ENCODE measurements at regions not wholly inside any gene's neighbourhood (a gene's known extent, or its start where the extent isn't known, plus 50 kb on each side); places are given as distances from the start of the nearest gene placed in this dataset.
A peak's percentile ranks its signal among the peaks of the same experiment; 100 is the strongest.

DNA sequence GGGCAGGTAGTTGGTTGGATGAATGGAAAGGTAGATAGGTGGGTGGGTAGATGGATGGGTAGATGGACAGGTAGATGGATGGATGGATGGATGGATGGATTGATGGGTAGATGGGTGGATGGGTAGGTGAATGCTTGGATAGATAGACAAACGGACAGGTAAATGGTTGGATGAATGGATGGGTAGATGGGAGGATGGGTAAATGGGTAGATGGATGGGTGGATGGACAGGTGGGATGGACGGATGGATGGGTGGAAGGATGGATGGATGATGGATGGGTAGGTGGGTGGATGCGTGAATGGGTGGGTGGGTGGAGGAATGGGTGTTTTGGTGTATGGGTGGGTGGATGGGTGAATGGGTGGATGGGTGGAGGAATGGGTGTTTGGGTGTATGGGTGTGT lies 50.1 kb upstream of the ASAP2 start:
- no peak for DNase-seq

DNA sequence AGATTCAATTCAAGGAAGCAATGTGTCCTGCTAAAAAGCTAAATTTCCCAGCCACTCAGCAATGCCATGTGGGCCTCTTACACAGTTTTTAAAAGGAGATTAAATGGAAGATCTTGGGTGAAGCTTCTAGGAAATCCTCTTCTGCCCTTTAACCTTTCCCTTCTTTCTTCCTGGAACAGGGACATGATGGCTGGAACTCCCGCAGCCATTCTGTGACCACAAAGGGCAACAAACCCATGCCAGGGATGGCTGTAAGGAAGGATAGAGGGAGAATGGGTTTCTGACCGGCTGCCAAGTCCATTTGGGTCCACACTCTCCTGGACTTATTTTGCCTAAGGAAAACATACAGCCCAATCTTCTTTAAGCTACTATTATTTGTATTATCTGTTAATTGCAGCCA lies 52.6 kb upstream of the ASAP2 start:
- DNase-seq, result no peak

DNA sequence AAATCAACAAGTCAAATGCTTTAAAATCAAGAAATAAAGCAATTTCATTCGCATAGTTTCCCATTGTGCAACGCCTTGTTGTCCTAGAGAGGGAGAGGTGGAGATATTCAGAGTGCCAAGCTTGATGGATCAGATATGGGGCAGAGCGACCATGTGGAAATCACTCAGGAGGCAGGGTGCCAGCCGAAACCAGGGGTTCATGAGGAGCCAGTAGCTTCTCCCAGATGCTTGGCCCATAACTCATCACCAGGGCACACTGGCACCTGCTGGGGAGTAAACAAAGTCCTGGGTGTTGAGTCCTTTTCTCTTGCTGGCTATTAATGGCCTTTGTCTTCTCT lies 53.0 kb upstream of the ASAP2 start:
- peak; percentile 26 for DNase-seq

GRCh38 chr2:9152975-9153642 lies 53.5 kb upstream of the ASAP2 start:
- DNase-seq, result peak; percentile 56

DNA sequence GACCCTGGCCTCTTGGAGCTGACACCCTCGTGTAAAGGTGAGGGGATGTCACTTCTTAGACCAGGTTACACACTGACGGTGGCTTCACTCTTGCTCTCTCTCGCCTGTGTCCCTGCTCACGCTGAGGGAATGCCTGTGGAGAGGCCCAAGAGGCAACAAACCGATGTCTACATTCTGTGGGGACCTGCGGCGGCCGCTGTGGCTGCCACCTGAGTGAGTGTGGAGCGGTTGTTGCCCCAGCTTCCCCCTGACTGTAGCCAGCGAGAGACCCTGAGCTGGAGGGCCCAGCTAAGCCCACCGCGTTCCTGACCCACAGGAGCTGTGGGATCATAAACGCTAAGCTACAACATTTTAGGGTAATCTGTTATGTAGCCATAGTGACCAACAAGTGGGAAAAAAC lies 55.7 kb upstream of the ASAP2 start:
- no peak for DNase-seq

DNA sequence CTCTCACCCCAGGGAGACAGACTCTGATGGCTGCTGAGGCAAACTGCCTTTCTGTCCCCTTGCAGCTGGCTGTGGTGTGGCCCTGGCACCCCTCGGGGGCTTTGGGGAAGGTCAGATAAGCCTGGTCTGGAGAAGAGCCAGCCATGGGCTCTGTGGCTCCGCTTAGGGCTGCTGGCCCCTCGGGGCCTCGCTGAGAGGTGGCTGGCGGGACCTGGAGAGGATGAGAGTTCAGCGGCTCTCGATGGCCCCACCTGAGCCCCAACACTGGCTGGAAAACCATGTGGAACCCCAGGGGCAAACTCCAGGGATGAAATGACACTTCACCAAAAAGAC lies 56.1 kb upstream of the ASAP2 start:
- DNase-seq, result no peak

- no peak for DNase-seq
Measured at GRCh38 chr2:9149726-9150567, 56.7 kb upstream of the ASAP2 start.

- DNase-seq, result no peak
Measured at GRCh38 chr2:9149388-9149660, 57.3 kb upstream of the ASAP2 start.

GRCh38 chr2:9146646-9147045 lies 60.0 kb upstream of the ASAP2 start:
- no peak for DNase-seq

DNA sequence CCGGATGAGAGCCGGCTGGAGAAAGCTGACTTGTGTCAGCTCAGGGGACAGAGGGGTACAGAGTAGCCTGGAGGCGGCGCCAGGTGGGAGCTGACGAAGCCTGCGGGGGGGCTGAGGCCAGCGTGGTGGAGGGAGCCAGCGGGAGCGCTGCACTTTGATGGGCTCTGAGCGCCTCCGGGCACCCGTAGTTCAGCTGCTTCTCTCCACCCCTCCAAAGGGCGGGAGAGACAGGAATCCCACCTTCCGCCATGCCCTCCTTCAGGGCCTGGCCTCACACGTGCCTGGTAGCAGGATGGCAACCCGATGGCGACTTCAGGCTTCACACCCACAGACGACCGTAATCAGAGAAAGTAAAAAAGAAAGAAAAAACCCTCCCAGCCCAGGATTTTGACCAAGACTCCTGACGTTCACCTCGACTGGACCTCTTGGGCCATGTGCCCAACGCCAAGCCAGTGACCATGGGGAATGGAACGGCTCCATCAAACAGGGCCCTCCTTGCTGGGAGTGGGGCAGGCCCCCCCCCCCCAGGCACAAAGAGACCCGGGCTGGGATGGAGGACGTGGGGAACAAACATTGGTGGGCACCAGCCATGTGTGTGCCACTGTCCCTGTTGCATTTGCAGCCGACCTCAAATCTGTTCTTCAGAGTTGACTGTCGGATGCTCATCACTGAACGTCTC lies 60.7 kb upstream of the ASAP2 start:
- DNase-seq, result no peak

DNA sequence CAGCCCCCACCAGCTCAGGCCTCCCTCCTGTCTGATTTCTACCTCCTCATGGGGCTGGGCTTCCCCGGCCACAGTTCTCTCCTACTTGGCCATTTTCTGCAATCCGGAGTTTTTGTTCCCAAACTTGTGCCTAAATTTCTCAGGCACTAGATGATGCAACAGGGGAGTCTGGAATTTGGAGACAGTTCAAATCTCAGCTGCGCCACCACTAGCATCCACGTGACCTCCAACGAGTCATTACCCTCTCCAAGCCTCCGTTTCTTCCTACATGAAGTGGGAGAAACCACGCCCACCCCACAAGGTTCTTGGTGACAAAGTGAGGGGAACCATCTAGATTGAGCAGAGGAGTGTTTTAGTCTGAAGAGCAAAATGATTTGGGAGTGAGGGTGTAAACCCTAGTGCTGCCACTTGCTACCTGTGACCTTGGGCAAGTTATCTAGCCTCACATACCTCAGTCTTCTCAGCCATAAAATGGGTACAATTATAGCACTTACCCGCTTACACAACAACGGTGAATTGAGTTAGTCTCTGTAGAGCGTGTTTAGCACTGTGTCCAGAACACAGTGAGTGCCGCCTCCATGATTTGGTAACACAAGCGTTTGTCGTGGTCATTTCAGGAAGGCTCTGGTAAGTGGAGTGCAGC lies 61.4 kb upstream of the ASAP2 start:
- DNase-seq, result no peak

DNA sequence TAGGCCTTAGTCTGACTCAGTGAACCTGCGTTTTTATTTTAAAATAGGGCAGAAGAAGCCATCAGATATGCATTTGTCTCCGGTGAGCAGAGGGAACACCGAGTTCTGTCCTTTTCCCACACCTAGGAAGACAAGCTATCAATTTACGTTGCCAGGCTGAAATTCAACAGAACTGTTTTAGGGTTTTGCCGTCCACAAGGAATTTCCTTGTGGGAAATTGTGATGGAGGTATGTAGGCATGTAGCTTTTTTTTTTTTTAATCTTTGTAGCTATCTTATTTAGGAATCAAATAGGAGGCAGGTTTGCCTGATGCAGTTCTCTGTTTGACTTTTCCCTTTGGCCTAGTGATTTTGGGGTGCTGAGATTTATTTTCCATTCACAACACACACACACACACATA lies 62.0 kb upstream of the ASAP2 start:
- no peak for DNase-seq

GRCh38 chr2:9144046-9144445 lies 62.6 kb upstream of the ASAP2 start:
- no peak for DNase-seq

- no peak for DNase-seq
Measured at GRCh38 chr2:9143264-9143815, 63.3 kb upstream of the ASAP2 start.

DNA sequence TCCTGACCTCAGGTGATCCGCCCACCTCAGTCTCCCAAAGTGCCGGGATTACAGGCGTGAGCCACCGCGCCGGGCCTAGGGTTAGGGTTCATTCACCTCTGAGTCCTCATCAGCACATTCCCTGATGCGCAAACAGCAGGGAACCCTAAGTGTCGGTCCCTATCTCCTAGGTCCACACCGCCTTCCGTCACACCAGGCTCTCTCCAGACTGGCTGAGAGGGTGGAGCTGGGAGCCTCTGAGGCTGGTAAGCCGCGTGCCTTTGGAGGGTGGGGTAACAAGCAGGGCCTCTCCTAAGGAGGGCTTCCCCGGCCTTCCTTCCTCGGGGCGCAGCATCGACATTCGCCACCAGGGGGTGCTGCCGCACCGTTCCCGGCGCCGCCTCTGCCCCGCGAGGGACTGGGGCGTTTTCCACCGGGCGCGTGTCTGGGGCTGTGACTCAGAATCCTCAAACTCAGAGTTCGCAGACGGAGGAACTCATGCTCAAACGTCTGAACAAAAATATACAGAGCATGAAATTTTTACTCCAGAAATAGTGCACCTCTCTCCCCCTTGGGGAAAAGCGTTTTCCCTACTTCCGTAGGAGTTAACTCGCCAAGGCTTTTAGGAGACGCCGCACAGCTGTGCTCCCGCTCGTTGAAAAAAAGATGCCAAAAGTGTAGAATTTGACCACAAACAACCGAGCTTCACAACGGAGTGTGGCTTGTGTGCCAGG lies 63.9 kb upstream of the ASAP2 start:
- peak; percentile 97 for DNase-seq

DNA sequence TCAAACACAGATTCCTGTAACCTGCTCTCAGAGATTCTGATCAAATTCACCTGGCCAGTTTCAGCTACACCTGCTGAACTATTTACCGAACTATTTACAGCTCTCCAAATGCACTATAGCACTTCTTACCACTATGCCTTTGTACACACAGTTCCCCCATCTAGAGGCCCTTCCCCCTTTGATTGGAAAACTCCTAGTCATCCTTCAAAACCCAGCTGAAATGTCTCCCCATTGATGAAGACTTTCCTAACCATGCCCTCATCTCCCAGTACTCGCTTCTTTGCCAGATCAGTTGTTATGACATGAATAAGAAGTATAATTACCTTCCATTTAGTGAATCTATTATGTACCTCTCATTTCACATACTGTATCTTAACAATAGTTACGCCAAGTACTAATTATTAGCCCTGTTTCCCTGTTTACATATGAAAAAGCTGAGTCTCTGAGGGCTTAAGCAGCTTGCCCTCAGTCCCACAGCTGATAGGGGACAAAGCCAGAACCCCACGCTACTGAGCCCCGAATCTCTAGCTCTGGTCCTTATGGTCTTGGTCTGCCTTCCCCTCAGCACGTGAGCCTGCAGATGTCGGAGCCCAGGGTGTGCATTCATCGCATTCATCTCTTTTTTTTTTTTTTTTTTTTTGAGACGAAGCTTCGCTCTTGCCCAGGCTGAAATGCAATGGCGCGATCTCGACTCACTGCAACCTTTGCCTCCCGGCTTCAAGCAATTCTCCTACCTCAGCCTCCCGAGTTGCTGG lies 64.7 kb upstream of the ASAP2 start:
- DNase-seq, result no peak

GRCh38 chr2:9141091-9141667 lies 65.4 kb upstream of the ASAP2 start:
- DNase-seq, result no peak

DNA sequence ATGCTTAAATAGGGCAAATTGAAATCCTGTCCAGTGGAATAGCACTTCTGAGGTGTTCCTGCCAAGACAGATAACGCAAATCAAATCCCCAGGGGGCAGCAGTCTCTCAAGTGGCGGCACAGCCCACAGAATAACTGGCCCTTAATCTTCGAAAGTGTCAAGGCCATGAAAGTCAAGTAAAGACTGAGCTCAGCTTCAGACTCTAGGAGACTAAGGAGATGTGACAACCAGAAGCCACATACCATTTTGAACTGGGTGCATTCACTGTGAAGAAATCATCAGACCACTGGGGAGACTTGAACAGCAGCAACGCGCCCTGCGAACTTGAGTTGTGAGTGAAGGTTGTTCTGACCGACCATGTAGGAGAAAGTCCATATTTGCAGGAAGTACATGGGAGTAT lies 66.0 kb upstream of the ASAP2 start:
- no peak for DNase-seq

- peak; percentile 91 for DNase-seq
Measured at GRCh38 chr2:9139491-9140443, 66.8 kb upstream of the ASAP2 start.

DNA sequence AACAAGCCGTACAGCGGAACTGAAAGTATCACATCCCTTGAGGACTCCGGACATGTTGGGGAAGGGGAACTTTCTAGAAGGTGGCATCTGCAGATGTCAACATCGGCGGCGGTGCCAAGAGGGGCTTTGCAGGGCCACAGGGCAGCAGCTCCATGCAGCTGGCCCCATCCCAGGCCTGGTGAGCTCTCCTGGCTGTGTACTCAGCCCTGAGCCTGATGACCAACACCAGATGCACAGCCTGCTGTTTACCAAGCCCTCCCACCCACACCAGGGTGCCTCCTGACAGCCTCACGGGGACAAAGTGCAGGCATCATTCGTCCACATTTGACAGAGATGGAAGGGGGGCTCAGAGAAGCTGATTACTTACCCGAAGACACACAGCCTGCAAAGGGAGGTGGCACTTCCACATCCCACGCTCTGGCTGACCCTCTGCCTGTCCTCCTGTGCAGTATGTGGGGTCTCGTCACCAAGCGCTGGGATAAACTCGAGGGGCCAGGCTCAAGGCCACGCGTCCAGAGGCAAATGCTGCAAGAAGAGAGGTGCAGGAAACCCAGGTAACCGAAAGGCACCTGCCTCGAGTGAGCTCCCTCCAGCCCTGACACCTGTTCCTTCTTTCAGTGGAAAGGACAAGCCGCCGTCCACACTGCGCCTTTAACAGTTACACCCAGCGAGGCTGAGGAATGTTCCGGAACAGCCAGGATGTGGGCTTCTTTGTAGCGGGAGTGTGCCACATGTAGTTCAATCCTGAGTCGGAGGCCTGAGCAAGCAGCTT lies 69.0 kb upstream of the ASAP2 start:
- no peak for DNase-seq

Data from islet precursor cell (in vitro differentiated cells).